GM12873 (cell line): ENCODE measurements at regions not wholly inside any gene's neighbourhood (a gene's known extent, or its start where the extent isn't known, plus 50 kb on each side); places are given as distances from the start of the nearest gene placed in this dataset.

Experiments used
- TF ChIP-seq, protein P1 (sequence below): IDR thresholded peaks from 2 replicates; pipeline ENCODE4 v1.5.1; 2012; ENCODE audit warnings: low read depth, mild to moderate bottlenecking, moderate library complexity, low read length, control low read depth; ENCODE audit not compliant: insufficient read depth; ENCODE audit errors: missing control alignments

DNA sequence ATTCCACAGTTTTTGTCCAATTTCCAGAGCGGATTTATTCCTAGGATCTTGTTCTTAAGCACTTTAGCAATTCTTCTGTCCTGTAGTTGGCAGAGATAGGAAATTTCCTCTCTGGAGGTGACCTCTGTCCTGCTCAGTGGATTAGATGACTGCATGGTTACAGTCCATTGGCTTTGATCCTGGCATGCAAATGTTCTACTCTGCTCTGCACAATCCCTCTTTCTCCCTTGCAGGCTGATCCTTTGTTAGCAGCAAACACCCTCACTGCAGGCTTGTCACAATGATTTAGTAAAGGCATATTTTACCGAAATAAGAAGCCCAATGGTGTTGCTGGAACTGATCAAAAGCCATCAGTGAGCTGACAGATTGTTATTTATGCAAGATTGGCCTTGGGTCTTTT, 243.8 kb downstream of the COX7C start:
- TF ChIP-seq, protein P1, sequence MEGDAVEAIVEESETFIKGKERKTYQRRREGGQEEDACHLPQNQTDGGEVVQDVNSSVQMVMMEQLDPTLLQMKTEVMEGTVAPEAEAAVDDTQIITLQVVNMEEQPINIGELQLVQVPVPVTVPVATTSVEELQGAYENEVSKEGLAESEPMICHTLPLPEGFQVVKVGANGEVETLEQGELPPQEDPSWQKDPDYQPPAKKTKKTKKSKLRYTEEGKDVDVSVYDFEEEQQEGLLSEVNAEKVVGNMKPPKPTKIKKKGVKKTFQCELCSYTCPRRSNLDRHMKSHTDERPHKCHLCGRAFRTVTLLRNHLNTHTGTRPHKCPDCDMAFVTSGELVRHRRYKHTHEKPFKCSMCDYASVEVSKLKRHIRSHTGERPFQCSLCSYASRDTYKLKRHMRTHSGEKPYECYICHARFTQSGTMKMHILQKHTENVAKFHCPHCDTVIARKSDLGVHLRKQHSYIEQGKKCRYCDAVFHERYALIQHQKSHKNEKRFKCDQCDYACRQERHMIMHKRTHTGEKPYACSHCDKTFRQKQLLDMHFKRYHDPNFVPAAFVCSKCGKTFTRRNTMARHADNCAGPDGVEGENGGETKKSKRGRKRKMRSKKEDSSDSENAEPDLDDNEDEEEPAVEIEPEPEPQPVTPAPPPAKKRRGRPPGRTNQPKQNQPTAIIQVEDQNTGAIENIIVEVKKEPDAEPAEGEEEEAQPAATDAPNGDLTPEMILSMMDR = no peak

DNA sequence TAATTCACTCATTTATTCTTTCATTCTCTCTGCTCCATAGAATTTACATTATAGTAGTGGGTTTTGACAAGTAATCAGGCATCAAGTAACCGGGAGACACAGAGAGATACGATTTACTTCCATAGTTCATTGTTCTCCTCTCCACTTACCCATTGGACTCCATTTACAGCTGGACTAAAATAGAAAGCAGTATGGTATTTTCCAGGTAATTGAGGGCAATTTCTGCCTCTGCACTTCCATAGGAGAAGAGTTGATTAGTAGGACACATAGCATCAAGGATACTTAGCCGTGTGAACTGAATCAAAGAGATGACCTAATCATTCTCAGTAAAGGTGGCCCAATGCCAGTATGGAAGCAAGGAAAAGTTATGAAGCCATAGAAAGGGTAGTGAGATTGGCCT, 244.4 kb downstream of the COX7C start:
- TF ChIP-seq, protein P1 = no peak

DNA sequence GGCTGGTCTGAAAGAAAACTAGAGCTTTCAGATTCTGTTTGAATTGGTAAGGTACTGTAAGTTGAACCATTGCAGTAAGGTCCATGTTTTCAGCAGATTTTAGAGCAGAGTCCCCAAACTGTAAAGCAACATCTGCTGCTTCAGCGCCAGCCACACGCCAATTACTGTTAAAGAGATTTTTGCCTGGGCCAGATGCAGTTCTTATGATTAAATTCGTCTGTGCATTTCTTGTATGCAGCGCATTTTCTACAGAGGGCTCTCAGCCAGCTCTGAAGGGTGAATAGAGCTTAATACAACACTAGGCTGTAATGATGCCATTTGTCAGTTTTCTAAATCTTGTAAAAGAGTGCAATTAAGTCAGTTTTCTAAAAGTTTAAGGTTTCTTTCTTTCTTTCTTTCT, 246.3 kb downstream of the COX7C start:
- TF ChIP-seq, protein P1 = no peak

DNA sequence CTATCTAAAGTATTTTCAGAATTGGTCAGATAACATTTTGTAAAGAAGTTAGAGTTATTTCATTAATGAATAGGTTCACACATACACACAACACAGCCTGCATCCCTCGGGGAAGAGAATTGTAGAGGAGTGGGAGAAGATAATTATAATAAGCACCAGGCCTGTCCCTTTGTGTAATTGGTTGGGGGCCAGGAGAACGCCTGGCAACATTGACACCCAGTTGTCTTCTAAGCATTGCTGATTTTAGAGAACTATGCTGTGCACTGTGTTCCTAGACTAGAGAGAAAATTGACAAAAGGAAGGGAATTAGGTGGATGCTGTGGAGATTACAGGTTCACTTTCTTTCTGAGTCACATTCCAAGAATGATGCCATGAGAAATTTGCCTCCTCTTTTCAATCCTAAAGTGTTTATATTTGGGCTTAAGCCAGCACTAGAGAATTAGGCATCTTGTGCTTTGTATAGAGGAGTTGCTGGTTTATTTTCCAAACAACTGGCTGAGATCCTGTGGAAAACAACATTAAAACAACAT, 247.6 kb downstream of the COX7C start:
- TF ChIP-seq, protein P1 = no peak

DNA sequence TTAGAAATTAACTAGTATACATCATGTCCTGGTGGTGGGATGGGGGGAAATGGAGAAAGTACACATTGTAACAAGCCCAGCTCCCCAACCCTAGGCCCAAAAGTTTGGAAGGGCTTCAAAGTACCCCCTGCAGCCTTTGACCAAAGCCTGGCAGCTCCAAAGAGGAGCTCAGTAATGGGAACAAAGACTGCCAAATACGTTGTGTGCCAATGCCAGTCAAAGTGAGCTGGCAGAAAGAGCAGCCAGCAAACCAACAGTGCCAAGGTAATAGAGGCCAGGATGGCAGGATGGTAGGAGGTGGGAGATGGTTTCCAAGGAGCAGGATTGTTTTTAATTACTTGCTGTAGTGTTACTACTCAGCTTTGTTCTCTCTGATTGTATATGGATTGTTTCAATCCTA, 248.3 kb downstream of the COX7C start:
- TF ChIP-seq, protein P1 = no peak

DNA sequence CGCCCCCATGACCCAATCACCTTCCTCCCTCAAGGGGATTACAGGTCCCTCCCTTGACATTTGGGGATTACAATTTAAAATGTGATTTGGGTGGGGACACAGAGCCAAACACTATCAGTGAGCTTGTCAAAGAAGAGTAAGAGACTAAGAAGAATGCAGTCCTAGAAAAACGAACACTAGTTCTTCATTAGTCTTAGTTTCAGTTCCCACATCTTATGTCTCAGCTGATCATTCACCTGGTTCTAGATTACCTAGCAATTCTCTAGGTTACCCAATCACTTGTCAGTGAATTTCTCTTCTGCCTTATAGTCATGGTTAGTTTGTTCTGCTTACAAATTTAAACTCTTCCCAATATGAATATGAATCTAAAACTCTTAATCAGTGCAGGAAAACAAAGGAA, 251.5 kb downstream of the COX7C start:
- TF ChIP-seq, protein P1 = no peak

DNA sequence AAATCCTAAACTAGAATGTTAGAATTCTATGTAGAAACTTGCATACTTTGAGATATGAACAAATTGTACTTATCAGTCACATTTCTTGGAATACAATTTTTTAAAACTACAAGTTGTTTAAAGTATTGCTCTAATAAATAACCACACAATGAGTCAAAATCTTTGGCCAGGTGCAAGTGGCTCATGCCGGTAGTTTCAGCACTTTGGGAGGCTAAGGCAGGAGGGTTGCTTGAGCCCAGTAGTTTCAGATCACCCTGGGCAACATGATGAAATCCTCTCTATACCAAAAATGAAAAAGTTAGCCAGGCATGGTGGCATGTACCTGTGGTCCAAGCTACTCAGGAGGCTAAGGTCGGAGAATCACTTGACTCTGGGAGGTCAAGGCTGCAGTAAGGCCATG, 257.8 kb downstream of the COX7C start:
- TF ChIP-seq, protein P1 = no peak
